ENCODE measurements at regions not wholly inside any gene's neighbourhood (a gene's known extent, or its start where the extent isn't known, plus 50 kb on each side); places are given as distances from the start of the nearest gene placed in this dataset.

- Histone ChIP-seq H3K4me1 (ENCODE audit: control insufficient read depth in 2 of 2, insufficient read depth in 2 of 2, low read length in 2 of 2) (no peaks in the 10 kb centered on the region), H3K4me2 (replicated peaks; ENCODE audit: low read depth, low read length, poor library complexity, severe bottlenecking) (no peak overlapping the region), H3K36me3 (replicated peaks in 1 of 2; ENCODE audit: control extremely low read depth in 1 of 2, control insufficient read depth in 1 of 2, extremely low read depth in 1 of 2, insufficient read depth in 2 of 2, low read length in 1 of 2) (no peaks in the 10 kb centered on the region), H3K79me2 (ENCODE audit: control insufficient read depth, insufficient read depth, low read length) (no peaks in the 10 kb centered on the region), H3K9ac (ENCODE audit: low read length) (no peak overlapping the region), H3K27ac (ENCODE audit: low read length in 2 of 2) (no peak overlapping the region), H3K27me3 (replicated peaks in 1 of 4; ENCODE audit: control extremely low read depth in 1 of 4, control insufficient read depth in 3 of 4, insufficient read depth in 4 of 4, low read length in 3 of 4) (no peaks in the 10 kb centered on the region), H3K9me3 (ENCODE audit: control extremely low read depth in 1 of 3, control insufficient read depth in 2 of 3, insufficient read depth in 1 of 3, low read length in 2 of 3) (peaks cover 1 to 7% (median 6%) of the 10 kb centered on the region in 3 donors), H2AFZ (ENCODE audit: insufficient read depth, low read depth, low read length, poor library complexity, severe bottlenecking) (no peak overlapping the region), H3K4me3 (ENCODE audit: control extremely low read depth in 1 of 5, extremely low read depth in 1 of 5, insufficient read depth in 1 of 5, low read depth in 2 of 5, low read length in 4 of 5) (no peak overlapping the region), H4K20me1 (ENCODE audit: control insufficient read depth, insufficient read depth, low read length, poor library complexity, severe bottlenecking) (no peaks in the 10 kb centered on the region)
- ChIA-PET POLR2A (no interaction called here), CTCF (no interaction called here)
- Mint-ChIP-seq H3K9me3 (ENCODE audit: insufficient read depth) (peaks cover 6% of the 10 kb centered on the region), H3K4me3 (no peak overlapping the region), H3K4me1 (no peaks in the 10 kb centered on the region), H3K27me3 (no peaks in the 10 kb centered on the region), H3K27ac (no peak overlapping the region)
- DNase-seq (no peak), ATAC-seq (ENCODE audit: low read depth) (no peak)
- intact Hi-C loops (cut with micrococcal nuclease): no loop called here
- WGBS (ENCODE audit: insufficient coverage): no CpG with 5 or more reads among the region's 1 CpG
- TF ChIP-seq CTCF (IDR thresholded peaks at IDR 0.05) (no peak), EZH2 (IDR thresholded peaks at IDR 0.05; ENCODE audit: borderline replicate concordance, insufficient read depth, low read depth, low read length, poor library complexity, severe bottlenecking) (no peak)
Observed at GRCh38 chr18:28947900-28948299, 771.0 kb upstream of the CDH2 start.

- peaks cover 0 to 1% (median 0%) of the 10 kb centered on the region in 3 donors for H3K9me3 ChIP-seq (ENCODE audit: control extremely low read depth in 1 of 3, control insufficient read depth in 2 of 3, insufficient read depth in 1 of 3, low read length in 2 of 3)
- intact Hi-C loops (cut with micrococcal nuclease): no loop called here
- ATAC-seq (ENCODE audit: low read depth) (no peak), DNase-seq (no peak)
- ChIA-PET CTCF (no interaction called here), POLR2A (no interaction called here)
- no peak overlapping the region for H3K9ac ChIP-seq (ENCODE audit: low read length)
- no peak overlapping the region for H3K27ac Mint-ChIP-seq
- peaks cover 6% of the 10 kb centered on the region for H3K9me3 Mint-ChIP-seq (ENCODE audit: insufficient read depth)
- no peak overlapping the region for H3K27ac ChIP-seq (ENCODE audit: low read length in 2 of 2)
- no peaks in the 10 kb centered on the region for H3K27me3 ChIP-seq (replicated peaks in 1 of 4; ENCODE audit: control extremely low read depth in 1 of 4, control insufficient read depth in 3 of 4, insufficient read depth in 4 of 4, low read length in 3 of 4)
- H3K4me1 ChIP-seq (ENCODE audit: control insufficient read depth in 2 of 2, insufficient read depth in 2 of 2, low read length in 2 of 2): no peaks in the 10 kb centered on the region
- H3K4me1 Mint-ChIP-seq: no peaks in the 10 kb centered on the region
- H4K20me1 ChIP-seq (ENCODE audit: control insufficient read depth, insufficient read depth, low read length, poor library complexity, severe bottlenecking): no peaks in the 10 kb centered on the region
- TF ChIP-seq EZH2 (IDR thresholded peaks at IDR 0.05; ENCODE audit: borderline replicate concordance, insufficient read depth, low read depth, low read length, poor library complexity, severe bottlenecking): no peak
- no peak for TF ChIP-seq CTCF (IDR thresholded peaks at IDR 0.05)
- H2AFZ ChIP-seq (ENCODE audit: insufficient read depth, low read depth, low read length, poor library complexity, severe bottlenecking): no peak overlapping the region
- H3K36me3 ChIP-seq (replicated peaks in 1 of 2; ENCODE audit: control extremely low read depth in 1 of 2, control insufficient read depth in 1 of 2, extremely low read depth in 1 of 2, insufficient read depth in 2 of 2, low read length in 1 of 2): no peaks in the 10 kb centered on the region
- no peak overlapping the region for H3K4me2 ChIP-seq (replicated peaks; ENCODE audit: low read depth, low read length, poor library complexity, severe bottlenecking)
- H3K4me3 Mint-ChIP-seq: no peak overlapping the region
- no peaks in the 10 kb centered on the region for H3K79me2 ChIP-seq (ENCODE audit: control insufficient read depth, insufficient read depth, low read length)
- H3K4me3 ChIP-seq (ENCODE audit: control extremely low read depth in 1 of 5, extremely low read depth in 1 of 5, insufficient read depth in 1 of 5, low read depth in 2 of 5, low read length in 4 of 5): no peak overlapping the region
- no CpG with 5 or more reads among the region's 1 CpG for WGBS (ENCODE audit: insufficient coverage)
- H3K27me3 Mint-ChIP-seq: no peaks in the 10 kb centered on the region
Observed at GRCh38 chr18:28946471-28946870, 769.5 kb upstream of the CDH2 start.

Measured in B cell (primary cell).